HCT116 (cell line): ENCODE measurements at regions not wholly inside any gene's neighbourhood (a gene's known extent, or its start where the extent isn't known, plus 50 kb on each side); places are given as distances from the start of the nearest gene placed in this dataset.

Experiments
- ATAC-seq: fragments of 200-7000 bp; cut with Tn5 transposase; 2 replicates; pipeline ENCODE4 v1.9.1; 2020; ENCODE audit warnings: mild to moderate bottlenecking, moderate library complexity
- BruUV-seq: library from RNA; stranded (reverse); fragments of 400-500 nt; replicated peaks from 2 replicates; lab custom pipeline; 2021; lab: Mats Ljungman, UMichigan
- CTCF ChIA-PET: fragments of 300-600 bp; sonication (Branson Sonifier 250); formaldehyde crosslinking; loops from one replicate; lab custom pipeline; 2021; ENCODE audit warnings: antibody characterized with exemption; lab: Charles Lee
- POLR2A ChIA-PET: fragments of 300-600, 350-600 bp; sonication (Branson Sonifier 250); formaldehyde crosslinking; loops from one replicate; lab custom pipeline; 2021; ENCODE audit warnings: antibody characterized with exemption; lab: Charles Lee
- RAD21 ChIA-PET, 2 experiments: fragments of 300-600 bp; sonication (Branson Sonifier 250); formaldehyde crosslinking; loops; one replicate each; lab custom pipeline; 2023; ENCODE audit warnings: low total read pairs in 2 of 2; ENCODE audit not compliant: uncharacterized antibody in 2 of 2, unreplicated experiment in 2 of 2, low non-redundant PET in 1 of 2; lab: Charles Lee
- DNase-seq: peaks from one replicate; pipeline ENCODE4 v3.0.0-alpha.2; 2010; ENCODE audit warnings: low read depth, low spot score
- H2AFZ ChIP-seq: fragments of 200-600 bp; shearing (Covaris generic), sonication (generic); 2 replicates; pipeline ENCODE4 v1.6.1; 2017; ENCODE audit warnings: low read depth, mixed run types, mixed read lengths, antibody characterized with exemption, low read length; ENCODE audit not compliant: poor library complexity, severe bottlenecking
- H3K27ac ChIP-seq: 2 replicates; pipeline ENCODE4 v1.5.1; 2012; ENCODE audit warnings: low read depth, low read length
- H3K27me3 ChIP-seq: fragments of 200-600 bp; sonication (generic); 2 replicates; pipeline ENCODE4 v1.6.1; 2016; ENCODE audit warnings: mixed run types, low read length, mixed read lengths; ENCODE audit not compliant: insufficient read depth
- H3K36me3 ChIP-seq, 2 experiments: fragments of 200-500 bp in 1 of 2; fragments of 200-600 bp in 1 of 2; sonication (Bioruptor generic) in 1 of 2; sonication (generic) in 1 of 2; 2 replicates each; pipeline versions ENCODE4 v1.5.1 to v1.6.1; 2014 to 2016; ENCODE audit warnings: low read length in 2 of 2, inconsistent platforms in 1 of 2, mixed read lengths in 1 of 2, mixed run types in 1 of 2; ENCODE audit not compliant: insufficient read depth in 2 of 2, control insufficient read depth in 1 of 2
- H3K4me1 ChIP-seq, 2 experiments: fragments of 200-600 bp in 1 of 2; sonication (generic) in 1 of 2; 2 replicates each; pipeline versions ENCODE4 v1.5.1 to v1.6.1; 2012 to 2017; ENCODE audit warnings: low read length in 2 of 2, inconsistent platforms in 1 of 2, mild to moderate bottlenecking in 1 of 2, mixed read lengths in 1 of 2, mixed run types in 1 of 2, moderate library complexity in 1 of 2; ENCODE audit not compliant: insufficient read depth in 2 of 2, control insufficient read depth in 1 of 2
- H3K4me2 ChIP-seq: fragments of 200-600 bp; sonication (generic); 2 replicates; pipeline ENCODE4 v1.6.1; 2017; ENCODE audit warnings: mixed run types, low read length, mixed read lengths
- H3K4me3 ChIP-seq, 2 experiments: fragments of 200-600 bp in 1 of 2; sonication (generic) in 1 of 2; replicated peaks in 1 of 2; 2 replicates each; pipeline ENCODE4 v1.5.1; 2011 to 2016; ENCODE audit warnings: low read length in 2 of 2, control low read depth in 1 of 2, low read depth in 1 of 2, mild to moderate bottlenecking in 1 of 2, mixed read lengths in 1 of 2, mixed run types in 1 of 2
- H3K79me2 ChIP-seq: fragments of 200-600 bp; sonication (generic); 2 replicates; pipeline ENCODE4 v1.6.1; 2017; ENCODE audit warnings: mild to moderate bottlenecking, mixed run types, low read length, moderate library complexity, mixed read lengths; ENCODE audit not compliant: insufficient read depth
- H3K9ac ChIP-seq: fragments of 200-600 bp; sonication (generic); 2 replicates; pipeline ENCODE4 v1.6.1; 2016; ENCODE audit warnings: low read length, mixed read lengths
- H3K9me2 ChIP-seq: fragments of 200-600 bp; sonication (generic), shearing (Covaris generic); 2 replicates; pipeline ENCODE4 v1.6.1; 2017; ENCODE audit warnings: mixed run types, mild to moderate bottlenecking, moderate library complexity; ENCODE audit not compliant: insufficient read depth
- H3K9me3 ChIP-seq, 2 experiments: fragments of 200-500 bp in 1 of 2; fragments of 200-600 bp in 1 of 2; sonication (Bioruptor generic) in 1 of 2; sonication (generic) in 1 of 2; 2 replicates each; pipeline ENCODE4 v1.6.1; 2014 to 2017; ENCODE audit warnings: low read length in 2 of 2, mixed read lengths in 2 of 2, inconsistent platforms in 1 of 2, low read depth in 1 of 2, mild to moderate bottlenecking in 1 of 2, mixed run types in 1 of 2, moderate library complexity in 1 of 2; ENCODE audit not compliant: control insufficient read depth in 1 of 2, insufficient read depth in 1 of 2
- H4K20me1 ChIP-seq: fragments of 200-600 bp; sonication (generic), shearing (Covaris generic); 2 replicates; pipeline ENCODE4 v1.6.1; 2017; ENCODE audit warnings: mixed run types, mild to moderate bottlenecking, moderate library complexity; ENCODE audit not compliant: insufficient read depth
- CTCF ChIP-seq, 3 experiments: fragments of 200-600 bp in 1 of 3; sonication (generic) in 1 of 3; IDR thresholded peaks in 2 of 3; conservative IDR thresholded peaks in 1 of 3; 2 replicates each; pipeline ENCODE4 v1.5.1; 2012 to 2017; ENCODE audit warnings: low read depth in 2 of 3, low read length in 2 of 3, antibody characterized with exemption in 1 of 3, borderline replicate concordance in 1 of 3, control low read depth in 1 of 3, mild to moderate bottlenecking in 1 of 3, mixed read lengths in 1 of 3, mixed run types in 1 of 3, moderate library complexity in 1 of 3; ENCODE audit not compliant: insufficient read depth in 1 of 3
- ELF1 ChIP-seq: IDR thresholded peaks from 2 replicates; pipeline ENCODE4 v1.6.1; 2012; ENCODE audit warnings: low read depth, borderline replicate concordance
- EZH2 ChIP-seq: fragments of 200-600 bp; sonication (generic); IDR thresholded peaks from 2 replicates; pipeline ENCODE4 v1.6.1; 2017; ENCODE audit warnings: antibody characterized with exemption, mixed run types
- JUND ChIP-seq: IDR thresholded peaks from 2 replicates; pipeline ENCODE4 v1.6.1; 2012
- REST ChIP-seq: IDR thresholded peaks from 2 replicates; pipeline ENCODE4 v1.6.1; 2012; ENCODE audit warnings: low read depth
- SP1 ChIP-seq: IDR thresholded peaks from 2 replicates; pipeline ENCODE4 v1.6.1; 2012; ENCODE audit warnings: low read depth
- SRF ChIP-seq: IDR thresholded peaks from 2 replicates; pipeline ENCODE4 v1.6.1; 2012; ENCODE audit warnings: low read depth
- YY1 ChIP-seq: IDR thresholded peaks from 2 replicates; pipeline ENCODE4 v1.6.1; 2011; ENCODE audit warnings: low read length, low read depth, moderate library complexity, mild to moderate bottlenecking; ENCODE audit not compliant: insufficient replicate concordance; ENCODE audit errors: extremely low read depth
- ZFX ChIP-seq: fragments of 450-650 bp; IDR thresholded peaks from 2 replicates; pipeline ENCODE4 v1.6.1; 2017
- intact Hi-C: fragments of 100-400 bp; cut with micrococcal nuclease; formaldehyde crosslinking; loops from 2 replicates; pipeline ENCODE4 v1.10.0; 2022

GRCh38 chr6:85252552-85252951, 197.3 kb upstream of the NT5E start:
- TF ChIP-seq SRF (no peak), CTCF (IDR thresholded peaks at IDR 0.05 in 2 of 3, conservative IDR thresholded peaks at IDR 0.05 in 1 of 3; ENCODE audit: borderline replicate concordance in 1 of 3, insufficient read depth in 1 of 3, low read depth in 2 of 3, low read length in 2 of 3) (no peak), JUND (no peak), ELF1 (no peak), REST (no peak), EZH2 (no peak), YY1 (no peak), SP1 (no peak), ZFX (no peak)
- ChIA-PET CTCF (no interaction called here), POLR2A (no interaction called here), RAD21 (no interaction called here)
- Histone ChIP-seq H3K9ac (no peak overlapping the region), H2AFZ (no peak overlapping the region), H3K27me3 (no peaks in the 10 kb centered on the region; the same call in 1 of the 2 replicates), H3K36me3 (no peaks in the 10 kb centered on the region), H3K4me1 (no peaks in the 10 kb centered on the region), H3K79me2 (no peaks in the 10 kb centered on the region), H3K9me3 (no peaks in the 10 kb centered on the region), H3K9me2 (no peaks in the 10 kb centered on the region), H4K20me1 (no peaks in the 10 kb centered on the region), H3K4me3 (no peak overlapping the region), H3K4me2 (no peak overlapping the region), H3K27ac (no peak overlapping the region)
- ATAC-seq: no peak
- intact Hi-C loops: no loop called here
- no peak for DNase-seq
- no TSS peak for BruUV-seq
